PC-3 (cell line): ENCODE measurements at regions not wholly inside any gene's neighbourhood (a gene's known extent, or its start where the extent isn't known, plus 50 kb on each side); places are given as distances from the start of the nearest gene placed in this dataset.

Experiments used
- ATAC-seq: fragments of 200-7000 bp; cut with Tn5 transposase; 2 replicates; pipeline ENCODE4 v1.9.1; 2020; ENCODE audit warnings: mild to moderate bottlenecking, moderate library complexity
- BruUV-seq: library from RNA; stranded (reverse); fragments of 400-500 nt; replicated peaks from 2 replicates; lab custom pipeline; 2021; lab: Mats Ljungman, UMichigan
- CTCF ChIA-PET: fragments of 300-600 bp; sonication (Branson Sonifier 250); formaldehyde crosslinking; loops from one replicate; lab custom pipeline; 2022; ENCODE audit warnings: antibody characterized with exemption; lab: Charles Lee
- POLR2A ChIA-PET: fragments of 300-600 bp; sonication (Branson Sonifier 250); formaldehyde crosslinking; loops from one replicate; lab custom pipeline; 2022; ENCODE audit warnings: antibody characterized with exemption; ENCODE audit not compliant: unreplicated experiment; lab: Charles Lee
- DNase-seq: peaks from one replicate; pipeline ENCODE4 v3.0.0-alpha.2; 2015
- H2AFZ ChIP-seq: fragments of 300-600 bp; sonication (generic); 2 replicates; pipeline ENCODE4 v1.6.0; 2016; ENCODE audit warnings: antibody characterized with exemption, low read length
- H3F3A ChIP-seq: fragments of 300-600 bp; sonication (generic); one replicate; pipeline ENCODE4 v1.6.0; 2017; ENCODE audit warnings: antibody characterized with exemption, low read length, control low read depth, mild to moderate bottlenecking; ENCODE audit not compliant: unreplicated experiment
- H3K27ac ChIP-seq: fragments of 300-600 bp; sonication (generic); 2 replicates; pipeline ENCODE4 v1.5.1; 2016; ENCODE audit warnings: mild to moderate bottlenecking, low read length
- H3K27me3 ChIP-seq: fragments of 300-600 bp; sonication (generic); 2 replicates; pipeline ENCODE4 v1.6.1; 2016; ENCODE audit warnings: low read length, mixed read lengths
- H3K36me3 ChIP-seq: fragments of 300-600 bp; sonication (generic); 2 replicates; pipeline ENCODE4 v1.6.1; 2016; ENCODE audit warnings: low read depth, mixed run types, low read length, mixed read lengths
- H3K4me1 ChIP-seq: fragments of 300-600 bp; sonication (generic); 2 replicates; pipeline ENCODE4 v1.5.1; 2016; ENCODE audit warnings: low read length; ENCODE audit not compliant: insufficient read depth
- H3K4me2 ChIP-seq: fragments of 300-600 bp; sonication (generic); 2 replicates; pipeline ENCODE4 v1.6.0; 2016; ENCODE audit warnings: low read length
- H3K4me3 ChIP-seq: fragments of 300-600 bp; sonication (generic); 2 replicates; pipeline ENCODE4 v1.5.1; 2016; ENCODE audit warnings: mild to moderate bottlenecking, low read length, mixed read lengths
- H3K79me2 ChIP-seq: fragments of 300-600 bp; sonication (generic); 2 replicates; pipeline ENCODE4 v1.6.1; 2017; ENCODE audit warnings: low read length, mixed read lengths
- H3K9ac ChIP-seq: fragments of 300-600 bp; sonication (generic); 2 replicates; pipeline ENCODE4 v1.6.0; 2016; ENCODE audit warnings: mild to moderate bottlenecking, low read length
- H3K9me2 ChIP-seq: fragments of 300-600 bp; sonication (generic); replicated peaks from 2 replicates; pipeline ENCODE4 v1.6.1; 2016; ENCODE audit warnings: mixed run types, low read length, mixed read lengths
- H3K9me3 ChIP-seq: fragments of 300-600 bp; sonication (generic); 2 replicates; pipeline ENCODE4 v1.6.1; 2016; ENCODE audit warnings: low read length, mixed read lengths
- H4K20me1 ChIP-seq: fragments of 300-600 bp; sonication (generic); 2 replicates; pipeline ENCODE4 v1.6.1; 2016; ENCODE audit warnings: low read length, mixed read lengths
- EZH2 ChIP-seq: fragments of 300-600 bp; sonication (generic); IDR thresholded peaks from one replicate; pipeline ENCODE4 v1.6.1; 2017; ENCODE audit warnings: antibody characterized with exemption, mild to moderate bottlenecking, low read length; ENCODE audit not compliant: unreplicated experiment
- EZH2phosphoT487 ChIP-seq: fragments of 300-600 bp; sonication (generic); IDR thresholded peaks from 2 replicates; pipeline ENCODE4 v1.6.1; 2018; ENCODE audit warnings: mild to moderate bottlenecking, antibody characterized with exemption, low read length, borderline replicate concordance
- intact Hi-C: fragments of 100-400 bp; cut with micrococcal nuclease; formaldehyde crosslinking; loops from 2 replicates; pipeline ENCODE4 v1.9.0; 2023
- TF ChIP-seq, protein P1 (sequence below): fragments of 300-600 bp; sonication (generic); conservative IDR thresholded peaks from 2 replicates; pipeline ENCODE4 v1.5.1; 2017; ENCODE audit warnings: antibody characterized with exemption, low read depth, mild to moderate bottlenecking, low read length

DNA sequence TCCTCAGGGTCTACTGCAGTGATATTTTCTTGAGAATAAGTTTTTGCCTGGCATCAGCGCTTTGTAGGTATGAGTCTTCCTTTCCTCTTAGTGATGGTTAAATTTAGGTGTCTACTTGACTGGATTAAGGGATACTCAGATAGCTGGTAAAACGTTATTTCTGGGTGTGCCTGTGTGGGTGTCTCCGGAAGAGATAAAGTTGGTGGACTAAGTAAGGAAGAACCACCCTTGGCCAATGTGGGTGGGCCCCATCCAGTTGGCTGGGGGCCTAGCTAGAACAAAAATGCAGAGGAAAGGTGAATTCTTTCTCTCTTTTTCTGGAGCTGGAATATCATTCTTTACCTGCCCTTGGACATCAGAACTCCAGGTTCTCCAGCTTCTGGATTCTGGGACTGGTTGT, 138.8 kb downstream of the ADCYAP1R1 start:
- Histone ChIP-seq H3K4me2 (no peak overlapping the region), H3K4me3 (no peak overlapping the region), H3F3A (no peaks in the 10 kb centered on the region), H3K9me2 (no peaks in the 10 kb centered on the region), H3K9me3 (no peaks in the 10 kb centered on the region), H2AFZ (no peak overlapping the region), H4K20me1 (no peaks in the 10 kb centered on the region), H3K4me1 (no peaks in the 10 kb centered on the region), H3K9ac (no peak overlapping the region), H3K27ac (no peak overlapping the region), H3K79me2 (no peaks in the 10 kb centered on the region), H3K27me3 (peaks cover 47% of the 10 kb centered on the region), H3K36me3 (no peaks in the 10 kb centered on the region)
- ChIA-PET POLR2A (no interaction called here), CTCF (no interaction called here)
- ATAC-seq: no peak
- no peak for TF ChIP-seq EZH2
- intact Hi-C loops: loop anchor here (5.0 to 10.0 kb wide), 2 partner anchors 181 to 544 kb away; no protein-coding TSS in a partner anchor
- DNase-seq: no peak
- BruUV-seq: no TSS peak

DNA sequence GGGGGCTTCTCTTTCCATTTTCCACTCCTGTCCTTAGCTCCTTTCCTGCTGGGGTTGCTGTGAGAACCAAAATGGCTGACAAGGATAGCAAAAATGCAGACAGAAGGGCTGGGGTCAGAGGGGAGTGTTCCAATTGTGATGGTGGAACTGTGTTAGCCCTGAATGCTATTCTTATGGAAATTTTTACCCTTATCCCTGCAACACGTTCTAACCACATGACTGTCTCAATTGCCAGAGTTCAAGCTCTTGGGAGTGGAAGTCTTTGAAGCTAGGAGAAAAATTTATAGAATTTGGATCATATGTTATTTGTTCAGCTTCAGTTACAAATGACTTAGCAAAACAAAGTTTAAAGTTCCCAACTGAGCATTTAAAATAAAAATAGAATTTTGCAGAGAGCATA, 134.1 kb downstream of the ADCYAP1R1 start:
- no peak overlapping the region for H3K9ac ChIP-seq
- H3K9me2 ChIP-seq: no peaks in the 10 kb centered on the region
- ChIA-PET POLR2A (no interaction called here), CTCF (no interaction called here)
- no peaks in the 10 kb centered on the region for H3F3A ChIP-seq
- peaks cover 30% of the 10 kb centered on the region for H3K27me3 ChIP-seq
- ATAC-seq (no peak), DNase-seq (no peak)
- no peaks in the 10 kb centered on the region for H3K36me3 ChIP-seq
- H4K20me1 ChIP-seq: no peaks in the 10 kb centered on the region
- H3K4me3 ChIP-seq: no peak overlapping the region
- no peaks in the 10 kb centered on the region for H3K79me2 ChIP-seq
- no peaks in the 10 kb centered on the region for H3K4me1 ChIP-seq
- TF ChIP-seq, protein P1, sequence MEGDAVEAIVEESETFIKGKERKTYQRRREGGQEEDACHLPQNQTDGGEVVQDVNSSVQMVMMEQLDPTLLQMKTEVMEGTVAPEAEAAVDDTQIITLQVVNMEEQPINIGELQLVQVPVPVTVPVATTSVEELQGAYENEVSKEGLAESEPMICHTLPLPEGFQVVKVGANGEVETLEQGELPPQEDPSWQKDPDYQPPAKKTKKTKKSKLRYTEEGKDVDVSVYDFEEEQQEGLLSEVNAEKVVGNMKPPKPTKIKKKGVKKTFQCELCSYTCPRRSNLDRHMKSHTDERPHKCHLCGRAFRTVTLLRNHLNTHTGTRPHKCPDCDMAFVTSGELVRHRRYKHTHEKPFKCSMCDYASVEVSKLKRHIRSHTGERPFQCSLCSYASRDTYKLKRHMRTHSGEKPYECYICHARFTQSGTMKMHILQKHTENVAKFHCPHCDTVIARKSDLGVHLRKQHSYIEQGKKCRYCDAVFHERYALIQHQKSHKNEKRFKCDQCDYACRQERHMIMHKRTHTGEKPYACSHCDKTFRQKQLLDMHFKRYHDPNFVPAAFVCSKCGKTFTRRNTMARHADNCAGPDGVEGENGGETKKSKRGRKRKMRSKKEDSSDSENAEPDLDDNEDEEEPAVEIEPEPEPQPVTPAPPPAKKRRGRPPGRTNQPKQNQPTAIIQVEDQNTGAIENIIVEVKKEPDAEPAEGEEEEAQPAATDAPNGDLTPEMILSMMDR: no peak
- TF ChIP-seq EZH2phosphoT487 (no peak), EZH2 (no peak)
- H3K27ac ChIP-seq: no peak overlapping the region
- intact Hi-C loops: no loop called here
- H2AFZ ChIP-seq: no peak overlapping the region
- no peaks in the 10 kb centered on the region for H3K9me3 ChIP-seq
- no TSS peak for BruUV-seq
- H3K4me2 ChIP-seq: no peak overlapping the region

DNA sequence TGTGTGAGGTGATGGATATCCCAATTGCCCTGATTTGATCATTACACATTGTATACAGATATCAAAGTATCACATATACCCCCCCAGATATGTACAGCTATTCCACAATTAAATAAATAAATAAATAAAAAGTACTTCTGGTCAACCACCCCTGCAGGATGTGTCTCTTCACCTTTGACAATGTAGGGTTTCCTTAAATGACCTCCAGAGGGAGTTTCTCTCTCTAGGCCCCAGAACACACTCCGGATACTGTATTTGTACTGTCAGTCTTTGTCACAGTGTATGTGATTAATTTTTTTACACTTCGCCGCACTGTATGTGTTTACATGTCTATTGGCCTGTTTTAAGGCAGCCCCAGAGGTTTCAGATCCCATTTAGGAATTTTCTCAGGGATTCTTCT, 123.6 kb downstream of the ADCYAP1R1 start:
- no peaks in the 10 kb centered on the region for H3K9me2 ChIP-seq
- TF ChIP-seq EZH2: no peak
- TF ChIP-seq, protein P1: peak; percentile 38
- POLR2A ChIA-PET: no interaction called here
- no peak overlapping the region for H3K9ac ChIP-seq
- no peaks in the 10 kb centered on the region for H3K9me3 ChIP-seq
- H3K79me2 ChIP-seq: no peaks in the 10 kb centered on the region
- H3K27ac ChIP-seq: no peak overlapping the region
- no peak overlapping the region for H3K4me3 ChIP-seq
- CTCF ChIA-PET: no interaction called here
- H2AFZ ChIP-seq: no peak overlapping the region
- intact Hi-C loops: no loop called here
- BruUV-seq: no TSS peak
- no peaks in the 10 kb centered on the region for H3K36me3 ChIP-seq
- no peaks in the 10 kb centered on the region for H3F3A ChIP-seq
- ATAC-seq (peak; percentile 38; the same call in 1 of the 2 replicates), DNase-seq (peak; percentile 8)
- H3K4me2 ChIP-seq: no peak overlapping the region
- no peaks in the 10 kb centered on the region for H4K20me1 ChIP-seq
- H3K27me3 ChIP-seq: peaks cover 34% of the 10 kb centered on the region
- no peaks in the 10 kb centered on the region for H3K4me1 ChIP-seq
